LHCN-M2 (cell line): ENCODE measurements at regions not wholly inside any gene's neighbourhood (a gene's known extent, or its start where the extent isn't known, plus 50 kb on each side); places are given as distances from the start of the nearest gene placed in this dataset.
"Not testable (repeated sequence)": the region's sequence is repeated elsewhere in the genome, so short reads cannot be mapped to it uniquely, and the experiment has no call there.

ENCODE experiments used
- DNase-seq: peaks from one replicate; pipeline ENCODE4 v3.0.0-alpha.2; 2012; ENCODE audit warnings: low read depth

GRCh38 chr5:99063737-99064136 lies 134.9 kb upstream of the CHD1 start:
- DNase-seq, result peak; percentile 29

DNA sequence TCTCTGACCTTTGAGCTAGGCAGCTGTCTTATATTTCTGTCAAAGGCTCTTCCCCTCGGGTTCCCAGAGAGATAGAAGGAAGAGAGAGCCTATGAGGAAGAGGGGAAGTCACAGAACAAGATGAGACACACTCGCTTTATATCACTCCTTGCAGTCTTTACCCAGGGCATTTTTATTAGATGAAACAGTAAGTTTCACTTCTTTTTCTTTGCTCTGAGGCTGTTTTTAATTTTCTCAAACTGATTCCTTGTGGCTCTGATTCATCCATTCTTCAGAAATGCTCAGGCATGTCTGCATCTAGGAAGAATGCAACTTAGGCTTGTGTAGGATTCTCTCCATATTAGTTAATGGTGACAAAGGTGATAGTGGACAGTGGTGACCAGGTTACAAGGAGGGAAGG lies 132.9 kb upstream of the CHD1 start:
- peak; percentile 64 for DNase-seq

GRCh38 chr5:99061299-99061698 lies 132.5 kb upstream of the CHD1 start:
- DNase-seq, result no peak

DNA sequence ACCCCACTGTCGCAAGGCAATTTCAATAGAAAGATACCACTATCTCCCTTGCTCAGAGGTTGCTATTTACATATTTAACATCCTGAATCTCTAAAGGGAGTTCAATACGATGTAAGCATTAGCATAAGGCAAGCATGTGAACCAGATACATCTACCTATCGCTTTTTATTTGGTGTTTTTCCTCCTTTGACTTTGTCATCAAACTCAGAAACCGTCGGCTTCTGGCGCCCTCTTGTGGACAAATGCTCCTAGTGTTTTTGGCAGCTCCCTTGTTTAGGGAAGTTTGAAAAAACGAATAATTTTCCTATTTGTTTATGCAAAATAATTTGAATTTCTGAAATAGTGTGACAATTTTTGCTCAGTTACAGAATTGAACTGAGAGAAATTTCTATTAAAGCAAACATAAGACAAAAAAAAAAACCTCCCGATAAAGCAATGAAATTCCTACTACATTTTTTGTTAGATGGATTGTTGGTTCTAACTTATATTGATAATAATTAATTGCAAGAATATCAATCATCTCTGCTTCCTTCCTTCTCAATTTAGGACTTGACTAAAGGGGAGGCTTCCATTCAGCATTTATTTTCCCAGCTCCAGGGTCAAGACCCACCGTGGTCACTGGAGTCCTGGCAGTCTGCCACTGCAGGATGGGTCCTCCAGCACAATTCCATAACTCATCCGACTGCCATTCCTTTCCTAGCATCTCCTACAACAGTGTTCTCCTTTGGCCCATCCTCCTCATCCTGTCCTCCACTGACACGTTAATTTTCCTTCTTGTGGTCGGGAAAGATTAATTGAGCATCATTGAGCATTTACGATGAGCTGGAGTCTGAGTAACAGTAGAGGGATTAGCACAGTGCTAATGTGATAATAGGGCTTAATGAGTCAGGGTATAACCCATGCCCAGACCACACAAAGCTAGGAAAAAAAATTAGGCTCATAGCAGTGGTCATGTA lies 131.8 kb upstream of the CHD1 start:
- peak; percentile 65 for DNase-seq

- DNase-seq, result no peak
Measured at GRCh38 chr5:99059685-99060084, 130.9 kb upstream of the CHD1 start.

DNA sequence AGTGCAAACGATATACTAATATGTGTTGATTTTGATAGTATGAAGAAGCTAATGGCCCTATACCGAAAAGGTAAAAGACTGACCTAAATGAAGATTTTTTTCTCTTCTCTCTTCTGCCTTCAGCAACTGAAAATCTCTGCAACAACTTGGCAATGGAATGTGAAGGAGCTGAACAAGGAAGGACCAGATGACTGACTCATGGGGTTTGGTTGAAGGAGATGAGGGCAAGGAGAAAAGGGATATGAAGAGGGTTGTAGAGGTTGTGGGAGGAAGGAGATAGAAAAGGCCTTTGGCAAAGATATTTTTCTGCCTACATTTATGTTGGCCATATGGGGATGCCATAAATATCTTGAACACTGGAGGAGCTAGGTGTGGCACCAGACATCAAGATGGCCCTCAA lies 129.7 kb upstream of the CHD1 start:
- DNase-seq, result no peak

DNA sequence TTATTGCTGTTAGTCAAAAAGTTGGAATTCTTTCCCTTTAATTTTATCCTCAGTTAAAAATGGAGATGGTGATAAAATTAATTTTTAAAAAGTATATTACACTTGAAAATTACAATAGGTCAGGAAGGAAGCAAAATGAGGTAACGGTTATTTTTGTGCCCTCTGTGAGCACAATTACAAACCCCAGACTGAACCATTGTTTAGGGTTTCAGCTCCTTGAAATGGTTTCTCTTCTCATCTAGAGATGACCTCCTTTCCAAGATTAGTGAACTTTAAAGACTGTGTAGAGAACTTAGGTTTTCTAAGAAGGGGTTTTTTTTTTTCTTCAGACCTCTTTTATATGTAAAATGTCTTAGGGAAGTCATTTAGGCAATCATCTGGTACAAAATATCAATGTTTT lies 126.2 kb upstream of the CHD1 start:
- no peak for DNase-seq

- DNase-seq, result no peak
Measured at GRCh38 chr5:99045871-99046270, 117.1 kb upstream of the CHD1 start.

GRCh38 chr5:99043257-99043656 lies 114.5 kb upstream of the CHD1 start:
- not testable (repeated sequence) for DNase-seq

GRCh38 chr5:99037668-99038067 lies 108.9 kb upstream of the CHD1 start:
- DNase-seq, result no peak

DNA sequence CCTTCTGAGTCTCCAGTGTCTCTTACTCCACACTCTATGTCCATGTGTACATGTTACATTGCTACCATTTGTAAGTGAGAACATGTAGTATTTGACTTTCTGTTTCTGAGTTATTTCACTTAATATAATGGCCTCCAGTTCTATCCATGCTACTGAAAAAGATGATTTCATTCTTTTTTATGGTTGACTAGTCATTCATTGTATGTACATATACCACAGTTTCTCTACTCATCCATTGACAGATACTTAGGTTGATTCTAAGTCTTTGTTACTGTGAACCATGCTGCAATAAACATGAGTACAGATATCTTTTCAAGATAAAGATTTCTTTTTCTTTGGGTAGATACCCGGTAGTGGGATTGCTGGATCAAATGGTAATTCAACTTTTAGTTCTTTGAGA lies 107.1 kb upstream of the CHD1 start:
- no peak for DNase-seq

GRCh38 chr5:99034336-99034735 lies 105.5 kb upstream of the CHD1 start:
- DNase-seq, result no peak

GRCh38 chr5:99033014-99033900 lies 104.5 kb upstream of the CHD1 start:
- DNase-seq, result peak; percentile 15

DNA sequence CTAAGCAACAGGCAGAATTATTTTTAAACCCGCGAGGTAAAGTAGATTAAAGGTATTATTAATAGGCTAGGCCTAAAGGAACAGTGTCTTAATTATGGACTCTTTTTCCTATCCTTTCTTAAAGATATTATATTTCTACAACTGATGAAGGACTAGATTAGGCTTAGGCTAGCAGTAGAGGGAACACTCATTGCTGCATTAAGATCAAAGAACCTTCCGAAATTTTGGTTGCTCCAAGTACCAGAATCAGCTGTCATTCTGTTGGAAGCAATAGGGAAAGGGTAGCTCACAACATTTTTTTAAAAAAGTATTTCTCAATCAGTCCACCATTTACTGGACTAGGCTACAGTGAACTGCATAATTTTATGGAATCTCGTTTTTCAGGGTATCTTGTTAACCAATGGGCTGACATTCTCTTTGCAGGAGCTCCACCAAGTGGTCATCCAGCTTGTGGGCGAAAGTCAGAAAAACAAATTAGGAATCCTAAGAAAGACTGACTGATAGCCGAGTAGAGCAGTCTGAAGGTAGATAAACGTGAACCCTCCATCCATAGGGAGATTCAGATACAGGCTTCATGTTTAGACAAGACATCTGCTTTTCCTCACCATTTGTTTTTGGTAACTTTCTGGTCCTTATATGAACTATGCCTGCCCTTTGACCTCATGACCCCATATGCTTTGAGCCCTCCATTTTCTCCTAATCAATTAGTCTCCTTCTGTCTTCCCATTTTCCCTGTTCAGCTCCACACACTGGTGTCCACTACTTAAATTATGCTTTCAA lies 103.6 kb upstream of the CHD1 start:
- DNase-seq, result peak; percentile 78

DNA sequence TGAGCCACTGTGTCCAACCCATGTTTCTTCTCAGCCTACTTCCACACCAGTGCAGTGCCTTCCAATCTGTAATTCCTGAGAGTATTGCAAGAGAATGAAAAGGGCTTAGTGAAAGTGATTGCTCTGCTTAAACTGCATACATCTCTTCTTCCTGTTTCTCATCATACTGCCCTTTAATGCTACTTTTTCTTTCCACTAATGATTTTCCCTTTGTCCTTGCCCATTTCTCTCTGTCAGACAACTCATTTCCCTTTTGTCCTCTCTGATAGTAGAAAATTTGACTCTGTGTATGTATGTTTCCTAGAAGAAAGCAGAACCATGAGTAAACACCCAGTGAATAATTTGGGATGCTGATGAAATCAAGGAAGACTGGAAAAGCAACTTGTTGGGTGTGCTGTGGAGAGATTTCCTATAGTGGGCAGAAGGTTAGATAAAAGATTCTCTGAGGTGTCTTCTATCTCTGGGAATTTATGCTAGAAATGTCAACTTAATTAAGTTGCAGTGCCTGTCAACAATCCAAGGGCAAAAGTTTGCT lies 102.2 kb upstream of the CHD1 start:
- DNase-seq, result no peak

- no peak for DNase-seq
Measured at GRCh38 chr5:99029172-99029571, 100.4 kb upstream of the CHD1 start.

DNA sequence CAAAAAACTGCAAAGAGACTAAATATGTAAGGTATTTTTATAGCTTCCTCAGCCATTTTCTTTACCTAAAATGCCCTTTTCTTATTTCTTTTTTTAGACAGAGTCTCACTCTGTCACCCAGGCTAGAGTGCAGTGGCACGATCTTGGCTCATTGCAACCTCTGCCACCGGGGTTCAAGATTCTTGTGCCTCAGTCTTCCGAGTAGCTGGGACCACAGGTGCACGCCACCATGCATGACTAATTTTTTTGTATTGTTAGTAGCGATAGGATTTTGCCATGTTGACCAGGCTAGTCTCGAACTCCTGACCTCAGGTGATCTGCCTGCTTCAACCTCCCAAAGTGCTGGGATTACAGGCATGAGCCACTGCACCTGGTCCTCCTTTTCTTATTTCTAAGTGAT lies 99.4 kb upstream of the CHD1 start:
- not testable (repeated sequence) for DNase-seq

- DNase-seq, result no peak
Measured at GRCh38 chr5:99025298-99026045, 96.7 kb upstream of the CHD1 start.

DNA sequence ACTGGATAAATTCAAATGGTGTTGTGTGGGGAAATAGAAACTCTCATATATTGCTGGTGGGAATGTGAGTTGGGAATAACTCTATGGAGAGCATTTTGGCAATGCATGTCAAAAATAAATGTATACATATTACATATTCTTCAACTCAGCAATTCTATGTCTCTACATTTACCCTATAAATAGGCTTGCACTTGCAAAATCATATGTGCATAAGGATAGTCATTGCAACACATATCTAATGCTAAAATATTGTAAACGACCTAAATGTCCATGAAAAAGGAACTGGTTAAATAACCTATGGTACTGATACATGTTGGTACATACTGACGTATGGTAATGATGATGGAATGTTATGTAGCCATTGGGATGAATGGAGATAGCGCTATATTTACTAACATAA lies 94.5 kb upstream of the CHD1 start:
- no peak for DNase-seq

- no peak for DNase-seq
Measured at GRCh38 chr5:99022250-99022649, 93.4 kb upstream of the CHD1 start.

GRCh38 chr5:99020698-99021048 lies 91.9 kb upstream of the CHD1 start:
- DNase-seq, result no peak
